Loucy (cell line): ENCODE measurements at regions not wholly inside any gene's neighbourhood (a gene's known extent, or its start where the extent isn't known, plus 50 kb on each side); places are given as distances from the start of the nearest gene placed in this dataset.

Experiments used
- EZH2phosphoT487 ChIP-seq: fragments of 200-600 bp; IDR thresholded peaks from 2 replicates; pipeline ENCODE4 v1.6.1; 2018; ENCODE audit warnings: antibody characterized with exemption, mild to moderate bottlenecking, moderate library complexity, borderline replicate concordance
- TF ChIP-seq, protein P1 (sequence below): fragments of 200-600 bp; sonication (generic); conservative IDR thresholded peaks from 2 replicates; pipeline ENCODE4 v1.5.1; 2014; ENCODE audit warnings: mild to moderate bottlenecking, antibody characterized with exemption, low read length

DNA sequence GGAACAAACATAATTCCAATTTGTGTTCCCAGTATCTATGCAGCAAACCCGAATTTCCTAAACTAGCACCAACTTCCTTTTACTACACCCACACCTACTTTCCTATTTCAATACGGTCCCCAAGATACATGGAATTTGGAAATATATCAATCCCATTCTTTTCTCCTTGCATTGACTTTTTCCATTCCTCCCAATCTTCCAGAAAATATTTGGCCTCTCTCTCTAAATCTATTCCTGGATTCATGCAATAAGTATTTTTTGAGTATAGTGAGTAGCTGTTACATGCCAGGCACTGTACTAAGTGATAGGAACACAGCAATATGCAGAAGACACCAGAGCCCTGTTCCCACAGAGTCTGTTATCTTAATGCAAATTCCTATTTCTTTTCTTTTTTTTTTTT lies 216.2 kb upstream of the PIK3R1 start:
- TF ChIP-seq, protein P1, sequence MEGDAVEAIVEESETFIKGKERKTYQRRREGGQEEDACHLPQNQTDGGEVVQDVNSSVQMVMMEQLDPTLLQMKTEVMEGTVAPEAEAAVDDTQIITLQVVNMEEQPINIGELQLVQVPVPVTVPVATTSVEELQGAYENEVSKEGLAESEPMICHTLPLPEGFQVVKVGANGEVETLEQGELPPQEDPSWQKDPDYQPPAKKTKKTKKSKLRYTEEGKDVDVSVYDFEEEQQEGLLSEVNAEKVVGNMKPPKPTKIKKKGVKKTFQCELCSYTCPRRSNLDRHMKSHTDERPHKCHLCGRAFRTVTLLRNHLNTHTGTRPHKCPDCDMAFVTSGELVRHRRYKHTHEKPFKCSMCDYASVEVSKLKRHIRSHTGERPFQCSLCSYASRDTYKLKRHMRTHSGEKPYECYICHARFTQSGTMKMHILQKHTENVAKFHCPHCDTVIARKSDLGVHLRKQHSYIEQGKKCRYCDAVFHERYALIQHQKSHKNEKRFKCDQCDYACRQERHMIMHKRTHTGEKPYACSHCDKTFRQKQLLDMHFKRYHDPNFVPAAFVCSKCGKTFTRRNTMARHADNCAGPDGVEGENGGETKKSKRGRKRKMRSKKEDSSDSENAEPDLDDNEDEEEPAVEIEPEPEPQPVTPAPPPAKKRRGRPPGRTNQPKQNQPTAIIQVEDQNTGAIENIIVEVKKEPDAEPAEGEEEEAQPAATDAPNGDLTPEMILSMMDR: no peak
- TF ChIP-seq EZH2phosphoT487: no peak
